ENCODE measurements at regions not wholly inside any gene's neighbourhood (a gene's known extent, or its start where the extent isn't known, plus 50 kb on each side); places are given as distances from the start of the nearest gene placed in this dataset.

GRCh38 chr7:153002572-153002971, 243.0 kb downstream of the ACTR3B start:
- DNase-seq (no peak), ATAC-seq (no peak)
- intact Hi-C loops (cut with micrococcal nuclease): no loop called here

- DNase-seq (no peak), ATAC-seq (no peak)
- intact Hi-C loops (cut with micrococcal nuclease): no loop called here
Observed at GRCh38 chr7:153004341-153004740, 244.8 kb downstream of the ACTR3B start.

GRCh38 chr7:153005750-153006435, 246.3 kb downstream of the ACTR3B start:
- intact Hi-C loops (cut with micrococcal nuclease): no loop called here
- DNase-seq: no peak
- ATAC-seq: no peak

GRCh38 chr7:153006452-153006851, 246.9 kb downstream of the ACTR3B start:
- ATAC-seq (no peak), DNase-seq (no peak)
- intact Hi-C loops (cut with micrococcal nuclease): no loop called here

- DNase-seq: no peak
- intact Hi-C loops (cut with micrococcal nuclease): no loop called here
- ATAC-seq: no peak
Observed at GRCh38 chr7:153006911-153007310, 247.4 kb downstream of the ACTR3B start.

GRCh38 chr7:153010416-153010815, 250.9 kb downstream of the ACTR3B start:
- ATAC-seq (no peak), DNase-seq (no peak)
- intact Hi-C loops (cut with micrococcal nuclease): no loop called here

- DNase-seq (no peak), ATAC-seq (no peak)
- intact Hi-C loops (cut with micrococcal nuclease): no loop called here
Observed at GRCh38 chr7:153012203-153012602, 252.7 kb downstream of the ACTR3B start.

- ATAC-seq: no peak
- intact Hi-C loops (cut with micrococcal nuclease): no loop called here
- DNase-seq: no peak
Observed at GRCh38 chr7:153017223-153017622, 257.7 kb downstream of the ACTR3B start.

DNA sequence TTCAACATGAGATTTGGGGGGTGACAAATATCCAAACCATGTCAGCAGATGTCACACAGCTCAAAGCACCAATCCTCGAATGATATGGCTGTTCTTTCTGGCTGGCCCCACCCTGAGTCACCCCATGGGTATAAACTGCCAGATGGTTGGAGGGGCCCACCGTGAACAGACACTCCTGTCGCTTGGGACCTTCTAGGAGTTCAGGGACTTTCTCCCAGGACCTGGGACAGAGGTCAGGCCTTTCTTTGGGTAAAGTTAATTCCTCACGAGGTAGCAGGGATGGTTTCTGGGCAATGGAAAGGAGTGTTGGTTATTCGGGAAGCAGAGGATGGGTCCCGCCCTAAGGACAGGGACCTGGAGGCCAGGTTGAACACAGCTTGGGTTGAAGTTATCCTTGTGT, 262.0 kb downstream of the ACTR3B start:
- DNase-seq: no peak
- intact Hi-C loops (cut with micrococcal nuclease): no loop called here

DNA sequence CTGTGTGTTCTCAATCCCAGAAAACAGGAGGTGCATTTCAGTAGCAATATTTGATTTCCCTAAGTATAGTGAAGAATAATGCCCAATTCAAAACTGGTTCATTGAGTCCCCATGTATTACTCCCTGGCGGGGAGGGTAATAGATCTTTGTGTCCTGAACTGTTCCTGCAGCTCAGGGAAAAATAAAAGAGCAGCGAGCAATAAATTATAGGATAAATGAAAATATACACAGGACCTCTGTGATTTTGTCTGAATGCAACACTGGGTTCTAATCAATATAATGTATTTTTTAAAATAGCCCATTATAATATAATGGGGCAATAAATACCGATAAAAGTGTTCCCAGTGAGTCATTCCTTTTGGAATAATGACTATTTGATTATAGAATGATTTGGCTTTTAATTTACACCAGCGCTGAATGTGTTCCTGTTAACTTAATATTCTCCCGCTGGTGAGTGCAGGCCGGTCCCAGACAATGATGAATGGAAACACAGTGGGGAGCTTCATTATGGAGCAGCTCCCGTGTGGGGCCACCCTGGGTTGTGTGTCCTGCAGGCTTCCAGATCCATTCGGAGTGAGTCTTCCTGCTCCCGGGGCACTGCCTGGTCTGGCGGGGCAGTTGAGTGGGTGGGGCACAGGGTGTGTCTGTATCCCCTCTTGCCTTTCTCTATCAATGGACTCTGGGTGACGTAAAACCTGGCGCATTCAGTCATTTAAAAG, 263.1 kb downstream of the ACTR3B start:
- no peak for DNase-seq
- intact Hi-C loops (cut with micrococcal nuclease): no loop called here
- ATAC-seq: no peak

More for the DNA sequence above, 262.0 kb downstream of the ACTR3B start:
- ATAC-seq: no peak

GRCh38 chr7:153023194-153023592, 263.6 kb downstream of the ACTR3B start:
- no peak for DNase-seq
- intact Hi-C loops (cut with micrococcal nuclease): no loop called here
- ATAC-seq: no peak

DNA sequence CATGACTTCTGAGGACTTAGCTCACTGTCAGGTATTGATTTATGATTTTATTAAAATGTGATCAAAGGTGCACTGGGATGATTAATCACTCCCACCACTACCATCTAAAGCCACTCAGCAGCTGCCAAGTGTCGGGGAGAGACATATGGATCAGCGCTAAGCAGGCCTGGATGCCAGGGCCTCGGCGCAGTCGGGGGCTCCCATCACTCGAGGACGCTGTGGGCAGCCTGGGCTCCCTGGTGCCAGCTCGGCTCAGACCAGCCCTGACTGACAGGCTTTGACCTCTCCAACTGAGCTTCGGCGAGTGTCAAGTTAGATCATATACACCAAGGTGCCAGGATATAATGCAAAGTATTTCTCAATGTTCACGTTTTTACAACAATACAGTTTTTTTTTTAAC, 267.7 kb downstream of the ACTR3B start:
- intact Hi-C loops (cut with micrococcal nuclease): no loop called here
- ATAC-seq (no peak), DNase-seq (no peak)

GRCh38 chr7:153027904-153028303, 268.4 kb downstream of the ACTR3B start:
- intact Hi-C loops (cut with micrococcal nuclease): no loop called here
- DNase-seq (no peak), ATAC-seq (no peak)

GRCh38 chr7:153030976-153031375, 271.4 kb downstream of the ACTR3B start:
- no peak for ATAC-seq
- intact Hi-C loops (cut with micrococcal nuclease): no loop called here
- DNase-seq: no peak

- DNase-seq (no peak), ATAC-seq (no peak)
- intact Hi-C loops (cut with micrococcal nuclease): no loop called here
Observed at GRCh38 chr7:153034791-153035190, 275.2 kb downstream of the ACTR3B start.

GRCh38 chr7:153036396-153037063, 277.0 kb downstream of the ACTR3B start:
- intact Hi-C loops (cut with micrococcal nuclease): no loop called here
- ATAC-seq: no peak
- DNase-seq: no peak

DNA sequence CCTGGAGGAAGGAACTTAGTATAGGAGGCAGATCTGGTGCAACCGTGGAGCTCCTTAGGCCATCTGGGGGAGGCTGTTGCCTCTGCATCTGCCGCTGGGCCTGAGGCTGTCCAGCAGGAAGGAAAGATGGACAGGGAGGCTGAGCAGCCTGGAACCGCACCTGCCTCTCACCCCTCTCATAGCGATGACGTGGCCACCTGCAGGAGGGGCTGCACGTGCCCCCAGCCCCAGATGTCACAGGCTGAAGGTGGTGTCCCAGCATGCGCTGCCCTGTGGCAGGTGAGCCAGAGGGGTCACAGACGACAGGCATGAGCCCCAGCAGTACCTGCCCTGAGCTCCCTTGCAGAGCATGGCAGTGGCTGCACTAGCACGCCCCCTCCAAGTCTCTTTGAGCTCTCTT, 283.9 kb downstream of the ACTR3B start:
- no peak for ATAC-seq
- intact Hi-C loops (cut with micrococcal nuclease): no loop called here
- no peak for DNase-seq

DNA sequence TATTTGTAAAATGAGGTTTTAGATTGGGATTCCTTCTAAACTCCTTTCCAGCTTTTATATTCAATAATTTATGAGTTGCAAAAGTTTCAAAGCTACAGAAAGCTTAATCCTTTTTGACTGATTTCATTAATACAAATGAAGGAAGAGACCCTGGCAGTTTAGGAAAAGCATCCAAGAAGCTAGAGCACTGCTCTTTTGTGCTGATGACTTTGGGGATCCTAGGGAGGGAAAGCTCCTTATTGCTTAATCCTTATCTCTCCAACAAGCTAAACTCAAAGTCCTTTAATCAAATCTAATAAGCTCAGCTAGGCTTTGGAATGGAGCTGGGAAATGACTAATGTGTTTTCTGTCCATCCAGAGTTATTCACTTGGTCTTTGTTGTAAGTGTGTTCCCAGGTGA, 285.4 kb downstream of the ACTR3B start:
- intact Hi-C loops (cut with micrococcal nuclease): no loop called here
- DNase-seq (no peak), ATAC-seq (no peak)

DNA sequence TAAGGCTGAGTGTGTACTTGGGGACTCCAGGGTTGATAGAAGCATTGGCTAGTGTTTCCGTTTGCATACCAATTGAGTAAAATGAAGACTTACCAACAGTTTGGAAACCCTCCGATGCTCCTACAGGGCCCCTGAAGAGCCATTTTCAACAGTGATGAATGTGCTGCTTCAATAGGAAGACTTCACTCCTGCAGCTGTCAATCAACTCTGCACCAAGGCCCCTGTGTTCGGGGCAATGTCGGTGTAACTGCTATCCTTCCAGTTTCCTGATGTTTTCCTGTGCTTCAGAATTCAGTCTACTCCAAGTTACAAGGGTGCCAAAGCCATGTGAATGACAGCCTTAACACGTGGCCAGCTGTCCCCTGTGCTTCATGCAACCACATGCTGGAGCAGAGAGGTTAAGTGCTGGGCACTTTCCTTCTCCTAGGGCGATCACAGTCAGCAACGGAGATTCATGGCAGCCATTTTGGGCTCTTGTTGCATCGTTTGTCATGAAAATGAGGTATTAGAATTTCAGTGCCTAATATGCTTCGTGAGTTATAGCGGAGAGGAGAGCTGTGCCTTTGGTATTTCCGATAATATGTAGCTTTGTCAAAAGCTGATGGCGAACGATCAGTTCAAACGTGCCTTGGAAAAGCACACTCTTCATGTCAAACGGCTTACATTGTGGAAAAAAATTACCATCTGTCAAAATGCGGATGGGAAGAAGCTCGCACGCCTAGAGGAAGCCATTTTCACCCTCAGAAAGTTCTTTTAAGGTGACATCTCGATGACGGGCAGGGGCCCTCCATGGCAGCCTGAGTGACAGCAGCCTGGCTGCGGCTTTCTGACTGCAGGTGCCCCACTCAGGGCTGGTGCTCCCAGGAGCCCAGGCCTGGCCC, 287.8 kb downstream of the ACTR3B start:
- DNase-seq (no peak), ATAC-seq (no peak)
- intact Hi-C loops (cut with micrococcal nuclease): no loop called here

DNA sequence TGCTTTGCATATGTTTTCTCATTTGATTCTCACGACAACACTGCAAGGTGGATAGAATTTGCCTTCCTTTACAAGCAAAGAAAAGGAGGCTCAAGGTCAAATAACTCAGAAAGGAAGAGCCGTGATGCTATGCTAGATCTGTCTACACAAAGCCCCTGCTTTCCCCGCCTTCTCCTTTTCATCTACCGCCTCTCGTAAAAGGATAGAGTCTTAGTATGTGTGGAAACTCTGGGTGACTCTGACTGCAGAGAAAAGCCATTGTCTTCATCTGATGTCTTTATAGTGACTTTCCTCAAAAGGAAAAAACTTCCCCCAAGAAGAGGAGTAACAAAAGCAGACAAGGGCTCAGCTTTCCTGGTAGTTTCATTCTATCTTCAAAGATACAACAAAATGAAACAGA, 292.7 kb downstream of the ACTR3B start:
- no peak for ATAC-seq
- DNase-seq: no peak
- intact Hi-C loops (cut with micrococcal nuclease): no loop called here
